ENCODE measurements at regions not wholly inside any gene's neighbourhood (a gene's known extent, or its start where the extent isn't known, plus 50 kb on each side); places are given as distances from the start of the nearest gene placed in this dataset.

- Histone ChIP-seq H3K36me3 (ENCODE audit: control insufficient read depth, insufficient read depth, low read length) (no peaks in the 10 kb centered on the region), H3K9me3 (ENCODE audit: control insufficient read depth, low read length) (no peaks in the 10 kb centered on the region), H3K27me3 (ENCODE audit: control insufficient read depth, insufficient read depth, low read length) (no peaks in the 10 kb centered on the region), H3K9ac (ENCODE audit: low read length) (no peak overlapping the region), H3K4me1 (ENCODE audit: control insufficient read depth, insufficient read depth, low read length) (peaks cover 10% of the 10 kb centered on the region), H3K4me3 (ENCODE audit: low read length) (no peak overlapping the region)
These were observed 271.7 kb upstream of the PSMD7 start for GRCh38 chr16:74024953-74025352.

DNA sequence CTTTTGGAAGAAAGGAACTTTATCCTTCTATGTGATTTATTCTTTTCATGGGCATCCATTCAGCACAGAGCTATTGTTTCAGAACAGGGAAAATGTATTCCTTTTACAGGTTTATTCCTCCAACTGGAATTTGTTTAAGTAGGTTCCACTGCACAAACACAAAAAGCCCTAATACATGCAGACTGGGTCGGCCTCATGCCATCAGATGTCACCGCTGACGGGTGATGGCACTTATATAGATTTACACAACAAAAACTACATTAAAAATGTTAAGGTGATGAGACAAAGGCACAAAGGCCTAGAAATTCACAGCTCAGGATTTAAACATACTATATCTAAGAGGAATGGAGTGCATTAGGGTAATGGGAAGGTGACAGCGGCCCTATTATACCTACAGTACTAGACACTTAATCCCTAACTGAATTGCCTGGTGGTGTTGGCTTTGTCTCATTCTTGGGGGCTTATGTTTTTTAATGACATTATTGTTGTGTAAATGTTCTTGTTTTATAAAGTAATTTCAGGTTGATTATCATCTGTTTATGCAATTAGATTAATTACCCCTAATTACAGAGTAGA, 276.4 kb upstream of the PSMD7 start:
- H3K36me3 ChIP-seq (ENCODE audit: control insufficient read depth, insufficient read depth, low read length), result no peaks in the 10 kb centered on the region
- no peak overlapping the region for H3K4me3 ChIP-seq (ENCODE audit: low read length)
- H3K9me3 ChIP-seq (ENCODE audit: control insufficient read depth, low read length), result no peaks in the 10 kb centered on the region
- H3K9ac ChIP-seq (ENCODE audit: low read length), result no peak overlapping the region
- H3K27me3 ChIP-seq (ENCODE audit: control insufficient read depth, insufficient read depth, low read length), result no peaks in the 10 kb centered on the region
- H3K4me1 ChIP-seq (ENCODE audit: control insufficient read depth, insufficient read depth, low read length), result no peaks in the 10 kb centered on the region

DNA sequence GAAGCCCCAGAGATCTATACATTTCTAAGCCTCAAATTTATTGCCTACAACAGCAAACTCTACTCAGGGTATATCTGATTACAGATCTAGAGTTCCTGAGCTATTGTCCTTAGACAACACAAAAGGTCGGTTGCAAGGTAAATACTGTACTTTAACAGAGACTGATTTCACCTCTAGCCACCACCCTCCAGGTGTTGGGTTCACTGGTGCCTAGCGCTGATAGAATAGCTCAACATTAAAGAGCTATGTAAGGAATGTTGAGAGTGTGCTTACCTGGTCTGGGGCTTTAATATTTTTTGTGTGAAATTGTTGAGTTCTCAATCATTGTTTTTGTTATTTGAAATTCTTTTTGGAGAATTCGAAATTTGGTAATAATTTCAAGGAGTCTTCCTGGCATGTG, 277.0 kb upstream of the PSMD7 start:
- no peaks in the 10 kb centered on the region for H3K27me3 ChIP-seq (ENCODE audit: control insufficient read depth, insufficient read depth, low read length)
- H3K9ac ChIP-seq (ENCODE audit: low read length), result no peak overlapping the region
- no peaks in the 10 kb centered on the region for H3K9me3 ChIP-seq (ENCODE audit: control insufficient read depth, low read length)
- H3K36me3 ChIP-seq (ENCODE audit: control insufficient read depth, insufficient read depth, low read length), result no peaks in the 10 kb centered on the region
- H3K4me1 ChIP-seq (ENCODE audit: control insufficient read depth, insufficient read depth, low read length), result no peaks in the 10 kb centered on the region
- no peak overlapping the region for H3K4me3 ChIP-seq (ENCODE audit: low read length)

DNA sequence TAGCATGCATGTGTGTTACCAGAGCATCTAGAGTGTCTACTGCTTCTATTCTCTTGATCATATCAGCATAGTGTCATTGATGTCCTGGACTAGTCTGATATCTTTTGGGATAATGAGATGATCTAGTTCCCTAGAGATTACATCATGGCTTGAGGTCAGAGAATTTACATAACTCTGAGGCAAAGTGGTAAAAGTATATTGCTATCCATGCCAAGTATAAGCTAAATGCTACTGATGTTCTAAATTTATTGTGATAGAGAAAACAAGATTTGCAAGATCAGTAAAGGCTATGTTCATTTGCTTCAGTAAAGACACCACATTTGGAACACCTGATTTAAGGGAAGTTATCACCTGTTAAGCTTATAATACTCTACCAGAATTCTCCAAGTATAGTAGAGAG, 280.7 kb upstream of the PSMD7 start:
- H3K4me1 ChIP-seq (ENCODE audit: control insufficient read depth, insufficient read depth, low read length), result no peaks in the 10 kb centered on the region
- H3K27me3 ChIP-seq (ENCODE audit: control insufficient read depth, insufficient read depth, low read length), result no peaks in the 10 kb centered on the region
- no peak overlapping the region for H3K4me3 ChIP-seq (ENCODE audit: low read length)
- no peaks in the 10 kb centered on the region for H3K9me3 ChIP-seq (ENCODE audit: control insufficient read depth, low read length)
- no peaks in the 10 kb centered on the region for H3K36me3 ChIP-seq (ENCODE audit: control insufficient read depth, insufficient read depth, low read length)
- no peak overlapping the region for H3K9ac ChIP-seq (ENCODE audit: low read length)

DNA sequence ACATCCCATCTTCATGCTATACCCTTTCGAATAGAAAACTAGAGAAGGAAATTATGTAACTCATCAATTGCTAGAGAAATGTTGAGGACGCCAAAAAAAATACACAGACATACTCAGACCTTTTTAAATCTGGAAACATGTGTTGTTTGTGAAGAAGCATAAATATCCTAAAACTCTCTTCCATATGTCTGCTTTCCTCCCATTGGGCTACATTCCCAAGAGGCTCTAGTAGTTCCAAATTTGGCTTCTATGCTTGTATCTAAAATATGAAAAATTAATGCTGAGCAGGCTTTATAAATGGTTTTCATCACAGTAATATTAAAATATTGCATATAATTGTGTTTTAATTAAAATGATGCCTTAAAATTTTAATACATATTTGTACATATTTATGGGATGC, 297.9 kb upstream of the PSMD7 start:
- Histone ChIP-seq H3K4me1 (ENCODE audit: control insufficient read depth, insufficient read depth, low read length) (peaks cover 14% of the 10 kb centered on the region), H3K9ac (ENCODE audit: low read length) (no peak overlapping the region), H3K9me3 (ENCODE audit: control insufficient read depth, low read length) (no peaks in the 10 kb centered on the region), H3K27me3 (ENCODE audit: control insufficient read depth, insufficient read depth, low read length) (no peaks in the 10 kb centered on the region), H3K4me3 (ENCODE audit: low read length) (no peak overlapping the region), H3K36me3 (ENCODE audit: control insufficient read depth, insufficient read depth, low read length) (no peaks in the 10 kb centered on the region)

- no peaks in the 10 kb centered on the region for H3K27me3 ChIP-seq (ENCODE audit: control insufficient read depth, insufficient read depth, low read length)
- H3K4me1 ChIP-seq (ENCODE audit: control insufficient read depth, insufficient read depth, low read length), result peaks cover 14% of the 10 kb centered on the region
These were observed 298.6 kb upstream of the PSMD7 start for GRCh38 chr16:73997971-73998370.

DNA sequence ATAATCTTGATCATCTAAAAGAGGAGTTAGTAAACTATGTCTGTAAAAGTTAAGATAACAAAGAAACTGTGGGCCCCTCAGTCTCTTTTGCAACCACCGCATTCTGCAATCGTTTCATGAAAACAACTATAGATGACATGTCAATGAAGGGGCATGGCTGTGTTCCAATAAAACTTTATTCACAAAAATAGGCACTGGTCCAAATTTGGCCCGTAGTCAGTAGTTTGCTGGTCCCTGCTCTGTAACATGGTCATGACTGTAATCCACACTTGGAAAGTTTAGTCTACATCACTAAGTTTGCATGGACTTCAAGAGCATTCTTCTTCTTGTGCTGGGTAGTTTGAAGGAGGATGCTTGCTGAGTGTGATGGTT, 299.3 kb upstream of the PSMD7 start:
- Histone ChIP-seq H3K9me3 (ENCODE audit: control insufficient read depth, low read length) (no peaks in the 10 kb centered on the region), H3K4me1 (ENCODE audit: control insufficient read depth, insufficient read depth, low read length) (peaks cover 14% of the 10 kb centered on the region), H3K4me3 (ENCODE audit: low read length) (no peak overlapping the region), H3K9ac (ENCODE audit: low read length) (no peak overlapping the region), H3K27me3 (ENCODE audit: control insufficient read depth, insufficient read depth, low read length) (no peaks in the 10 kb centered on the region), H3K36me3 (ENCODE audit: control insufficient read depth, insufficient read depth, low read length) (no peaks in the 10 kb centered on the region)

More at GRCh38 chr16:73997971-73998370, 298.6 kb upstream of the PSMD7 start:
- Histone ChIP-seq H3K9ac (ENCODE audit: low read length) (no peak overlapping the region), H3K4me3 (ENCODE audit: low read length) (no peak overlapping the region), H3K36me3 (ENCODE audit: control insufficient read depth, insufficient read depth, low read length) (no peaks in the 10 kb centered on the region), H3K9me3 (ENCODE audit: control insufficient read depth, low read length) (no peaks in the 10 kb centered on the region)

GRCh38 chr16:73996624-73997339, 299.8 kb upstream of the PSMD7 start:
- H3K4me3 ChIP-seq (ENCODE audit: low read length), result no peak overlapping the region
- no peak overlapping the region for H3K9ac ChIP-seq (ENCODE audit: low read length)
- peaks cover 14% of the 10 kb centered on the region for H3K4me1 ChIP-seq (ENCODE audit: control insufficient read depth, insufficient read depth, low read length)
- H3K36me3 ChIP-seq (ENCODE audit: control insufficient read depth, insufficient read depth, low read length), result no peaks in the 10 kb centered on the region
- no peaks in the 10 kb centered on the region for H3K9me3 ChIP-seq (ENCODE audit: control insufficient read depth, low read length)
- no peaks in the 10 kb centered on the region for H3K27me3 ChIP-seq (ENCODE audit: control insufficient read depth, insufficient read depth, low read length)

GRCh38 chr16:73993878-73994277, 302.7 kb upstream of the PSMD7 start:
- Histone ChIP-seq H3K27me3 (ENCODE audit: control insufficient read depth, insufficient read depth, low read length) (no peaks in the 10 kb centered on the region), H3K9ac (ENCODE audit: low read length) (no peak overlapping the region), H3K4me3 (ENCODE audit: low read length) (no peak overlapping the region), H3K9me3 (ENCODE audit: control insufficient read depth, low read length) (no peaks in the 10 kb centered on the region), H3K4me1 (ENCODE audit: control insufficient read depth, insufficient read depth, low read length) (peaks cover 14% of the 10 kb centered on the region), H3K36me3 (ENCODE audit: control insufficient read depth, insufficient read depth, low read length) (no peaks in the 10 kb centered on the region)

- no peak overlapping the region for H3K4me3 ChIP-seq (ENCODE audit: low read length)
- no peaks in the 10 kb centered on the region for H3K9me3 ChIP-seq (ENCODE audit: control insufficient read depth, low read length)
- H3K9ac ChIP-seq (ENCODE audit: low read length), result no peak overlapping the region
- no peaks in the 10 kb centered on the region for H3K4me1 ChIP-seq (ENCODE audit: control insufficient read depth, insufficient read depth, low read length)
- no peaks in the 10 kb centered on the region for H3K36me3 ChIP-seq (ENCODE audit: control insufficient read depth, insufficient read depth, low read length)
- no peaks in the 10 kb centered on the region for H3K27me3 ChIP-seq (ENCODE audit: control insufficient read depth, insufficient read depth, low read length)
These were observed 318.2 kb upstream of the PSMD7 start for GRCh38 chr16:73978407-73978784.

DNA sequence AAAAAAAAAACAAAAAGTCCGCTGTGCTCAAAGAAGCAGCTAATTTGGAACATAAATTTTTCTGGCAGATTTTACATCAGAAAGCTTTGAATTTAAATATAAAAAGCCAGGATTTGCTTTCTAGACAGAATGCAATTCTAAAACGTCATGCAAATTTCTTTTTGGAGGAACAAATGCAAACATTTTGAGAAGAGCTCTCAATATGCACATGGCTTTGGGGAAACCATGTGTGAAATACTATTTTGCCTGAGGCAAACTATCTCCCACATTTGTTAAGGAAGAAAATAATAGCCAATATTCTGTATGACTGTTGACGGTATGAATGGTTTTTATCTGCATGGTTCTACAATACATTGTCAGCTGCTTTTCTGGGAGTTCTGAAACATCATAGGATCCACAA, 320.0 kb upstream of the PSMD7 start:
- Histone ChIP-seq H3K4me3 (ENCODE audit: low read length) (no peak overlapping the region), H3K9me3 (ENCODE audit: control insufficient read depth, low read length) (no peaks in the 10 kb centered on the region), H3K36me3 (ENCODE audit: control insufficient read depth, insufficient read depth, low read length) (no peaks in the 10 kb centered on the region), H3K27me3 (ENCODE audit: control insufficient read depth, insufficient read depth, low read length) (no peaks in the 10 kb centered on the region), H3K9ac (ENCODE audit: low read length) (no peak overlapping the region), H3K4me1 (ENCODE audit: control insufficient read depth, insufficient read depth, low read length) (no peaks in the 10 kb centered on the region)

GRCh38 chr16:73973174-73973573, 323.4 kb upstream of the PSMD7 start:
- no peaks in the 10 kb centered on the region for H3K27me3 ChIP-seq (ENCODE audit: control insufficient read depth, insufficient read depth, low read length)
- H3K9me3 ChIP-seq (ENCODE audit: control insufficient read depth, low read length), result no peaks in the 10 kb centered on the region

GRCh38 chr16:73966851-73967250, 329.8 kb upstream of the PSMD7 start:
- H3K27me3 ChIP-seq (ENCODE audit: control insufficient read depth, insufficient read depth, low read length), result no peaks in the 10 kb centered on the region
- H3K9ac ChIP-seq (ENCODE audit: low read length), result no peak overlapping the region
- no peaks in the 10 kb centered on the region for H3K36me3 ChIP-seq (ENCODE audit: control insufficient read depth, insufficient read depth, low read length)
- H3K4me3 ChIP-seq (ENCODE audit: low read length), result no peak overlapping the region
- no peaks in the 10 kb centered on the region for H3K4me1 ChIP-seq (ENCODE audit: control insufficient read depth, insufficient read depth, low read length)
- no peaks in the 10 kb centered on the region for H3K9me3 ChIP-seq (ENCODE audit: control insufficient read depth, low read length)

More at GRCh38 chr16:73973174-73973573, 323.4 kb upstream of the PSMD7 start:
- Histone ChIP-seq H3K36me3 (ENCODE audit: control insufficient read depth, insufficient read depth, low read length) (no peaks in the 10 kb centered on the region), H3K4me3 (ENCODE audit: low read length) (no peak overlapping the region), H3K4me1 (ENCODE audit: control insufficient read depth, insufficient read depth, low read length) (no peaks in the 10 kb centered on the region), H3K9ac (ENCODE audit: low read length) (no peak overlapping the region)
